Karpas-422 (cell line): ENCODE measurements at regions not wholly inside any gene's neighbourhood (a gene's known extent, or its start where the extent isn't known, plus 50 kb on each side); places are given as distances from the start of the nearest gene placed in this dataset.

Experiments used
- DNase-seq: peaks from one replicate; pipeline ENCODE4 v3.0.0-alpha.2; 2015
- H2AFZ ChIP-seq: fragments of 200-600 bp; sonication (generic); 2 replicates; pipeline ENCODE4 v1.6.1; 2014; ENCODE audit warnings: antibody characterized with exemption, low read length, mixed read lengths
- H3K27ac ChIP-seq: fragments of 200-600 bp; sonication (generic); 2 replicates; pipeline ENCODE4 v1.5.1; 2014; ENCODE audit warnings: mild to moderate bottlenecking, low read length, moderate library complexity
- H3K27me3 ChIP-seq: fragments of 200-600 bp; sonication (generic); 2 replicates; pipeline ENCODE4 v1.6.1; 2014; ENCODE audit warnings: low read length, mixed read lengths
- H3K36me3 ChIP-seq: fragments of 200-600 bp; sonication (generic); 2 replicates; pipeline ENCODE4 v1.6.1; 2014; ENCODE audit warnings: low read length, mixed read lengths; ENCODE audit not compliant: insufficient read depth
- H3K4me1 ChIP-seq: fragments of 200-600 bp; sonication (generic); 2 replicates; pipeline ENCODE4 v1.6.1; 2014; ENCODE audit warnings: mild to moderate bottlenecking, low read length, mixed read lengths
- H3K4me2 ChIP-seq: fragments of 200-600 bp; sonication (generic); 2 replicates; pipeline ENCODE4 v1.6.1; 2014; ENCODE audit warnings: low read length, low read depth, mild to moderate bottlenecking; ENCODE audit not compliant: poor library complexity, severe bottlenecking
- H3K4me3 ChIP-seq: fragments of 200-600 bp; sonication (generic); 2 replicates; pipeline ENCODE4 v1.5.1; 2014; ENCODE audit warnings: mild to moderate bottlenecking, antibody characterized with exemption, low read length, mixed read lengths
- H3K79me2 ChIP-seq: fragments of 200-600 bp; sonication (generic); 2 replicates; pipeline ENCODE4 v1.6.1; 2014; ENCODE audit warnings: mild to moderate bottlenecking, low read length, mixed read lengths
- H3K9ac ChIP-seq: fragments of 200-600 bp; sonication (generic); 2 replicates; pipeline ENCODE4 v1.6.0; 2014; ENCODE audit warnings: low read length
- H3K9me2 ChIP-seq: fragments of 200-600 bp; sonication (generic), shearing (Covaris generic); replicated peaks from 2 replicates; pipeline ENCODE4 v1.6.0; 2014; ENCODE audit warnings: mild to moderate bottlenecking, low read length, moderate library complexity; ENCODE audit not compliant: insufficient read depth
- H3K9me3 ChIP-seq: fragments of 300-700, 200-600 bp; sonication (generic); 2 replicates; pipeline ENCODE4 v1.6.1; 2014; ENCODE audit warnings: low read length, mixed read lengths
- H4K20me1 ChIP-seq: fragments of 200-600 bp; sonication (generic); 2 replicates; pipeline ENCODE4 v1.6.1; 2014; ENCODE audit warnings: mild to moderate bottlenecking, antibody characterized with exemption, low read length, low read depth; ENCODE audit not compliant: insufficient read depth

DNA sequence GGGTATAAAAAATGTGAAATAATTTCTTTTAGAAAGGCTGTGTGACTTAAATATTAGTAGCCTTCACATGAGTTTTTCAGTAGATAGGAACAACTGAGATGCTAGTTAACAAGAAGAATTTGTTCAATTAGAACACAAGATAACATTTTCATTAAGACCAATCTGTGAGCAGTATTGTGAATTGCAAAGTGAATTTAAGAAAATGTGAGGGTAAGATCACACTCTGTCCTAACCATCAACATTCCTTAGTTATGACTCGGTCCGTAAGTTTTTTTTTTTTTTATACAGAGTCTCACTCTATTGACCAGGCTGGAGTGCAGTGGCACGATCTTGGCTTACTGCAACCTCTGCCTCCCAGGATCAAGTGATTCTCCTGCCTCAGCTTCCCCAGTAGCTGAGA is 180.2 kb upstream of the EGFLAM start:
- no peak overlapping the region for H3K4me2 ChIP-seq
- no peak overlapping the region for H2AFZ ChIP-seq
- no peaks in the 10 kb centered on the region for H4K20me1 ChIP-seq
- H3K9ac ChIP-seq, result no peak overlapping the region
- no peaks in the 10 kb centered on the region for H3K9me3 ChIP-seq
- H3K4me3 ChIP-seq, result no peak overlapping the region
- no peaks in the 10 kb centered on the region for H3K79me2 ChIP-seq
- H3K27me3 ChIP-seq, result no peaks in the 10 kb centered on the region
- DNase-seq, result no peak
- no peaks in the 10 kb centered on the region for H3K4me1 ChIP-seq
- H3K9me2 ChIP-seq, result no peaks in the 10 kb centered on the region
- H3K36me3 ChIP-seq, result no peaks in the 10 kb centered on the region
- H3K27ac ChIP-seq, result no peak overlapping the region

DNA sequence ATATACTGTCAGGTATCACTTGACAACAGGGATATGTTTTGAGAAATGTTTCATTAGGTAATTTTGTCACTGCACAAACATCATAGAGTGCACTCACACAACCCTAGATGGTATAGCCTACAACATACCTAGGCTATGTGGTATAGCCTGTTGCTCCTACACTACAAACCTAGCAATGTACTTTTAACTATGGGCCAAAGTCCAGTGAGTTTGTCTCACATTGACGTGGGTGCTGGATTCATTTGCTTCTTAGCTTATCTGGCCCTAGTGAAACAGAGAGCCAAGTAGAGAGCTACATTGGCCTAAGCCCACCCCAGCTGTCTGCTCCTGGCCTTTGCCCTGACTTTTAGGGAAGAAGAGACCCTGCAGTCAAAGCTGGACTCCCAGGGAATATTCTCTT is 180.7 kb upstream of the EGFLAM start:
- Histone ChIP-seq H4K20me1 (no peaks in the 10 kb centered on the region), H3K4me3 (no peak overlapping the region), H3K36me3 (no peaks in the 10 kb centered on the region), H3K27ac (no peak overlapping the region), H3K4me1 (no peaks in the 10 kb centered on the region), H2AFZ (no peak overlapping the region), H3K9me3 (no peaks in the 10 kb centered on the region), H3K9me2 (no peaks in the 10 kb centered on the region), H3K4me2 (no peak overlapping the region), H3K27me3 (no peaks in the 10 kb centered on the region), H3K79me2 (no peaks in the 10 kb centered on the region), H3K9ac (no peak overlapping the region)
- no peak for DNase-seq

DNA sequence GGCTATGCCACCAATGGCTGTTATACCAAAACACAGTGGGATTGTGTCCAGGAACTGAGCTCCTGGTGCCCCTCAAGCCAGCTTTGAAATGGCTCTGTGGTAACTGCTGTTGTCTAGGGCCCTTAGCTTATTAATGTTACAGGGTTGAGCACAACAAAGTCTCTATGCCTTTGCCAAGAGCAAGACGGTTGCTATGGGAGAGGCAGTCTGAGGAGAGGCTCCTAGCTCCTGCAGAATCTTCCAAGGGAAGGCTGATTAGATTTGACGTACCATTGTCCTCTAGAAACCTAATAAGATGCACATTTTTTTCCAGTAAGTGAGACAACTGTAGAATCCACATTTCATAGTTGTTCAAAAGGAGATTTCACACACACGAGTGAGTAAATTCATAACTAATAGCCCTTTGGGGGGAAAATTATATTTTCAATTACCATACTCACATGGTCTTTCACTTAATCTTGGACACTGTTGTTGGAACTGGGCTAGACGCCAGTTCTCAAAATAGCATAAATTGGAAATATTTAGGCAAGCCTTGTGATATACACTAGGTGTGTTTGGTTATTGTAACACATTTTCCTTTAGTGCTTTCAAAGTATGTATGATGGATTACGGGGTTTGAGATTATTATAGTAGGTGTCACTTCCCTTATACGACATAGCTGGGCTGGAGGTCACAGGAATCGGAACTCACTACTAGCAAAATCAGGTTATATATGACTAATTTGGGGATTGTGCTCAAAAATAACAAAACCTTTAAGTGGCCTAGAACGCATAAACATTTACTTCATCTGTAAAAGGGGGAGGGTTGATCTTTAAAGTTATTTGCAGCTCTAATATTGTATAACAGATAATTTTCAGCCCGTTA is 186.3 kb upstream of the EGFLAM start:
- H3K4me1 ChIP-seq, result no peaks in the 10 kb centered on the region
- H4K20me1 ChIP-seq, result no peaks in the 10 kb centered on the region
- H3K27me3 ChIP-seq, result no peaks in the 10 kb centered on the region
- no peak overlapping the region for H2AFZ ChIP-seq
- no peaks in the 10 kb centered on the region for H3K36me3 ChIP-seq
- H3K4me2 ChIP-seq, result no peak overlapping the region
- no peaks in the 10 kb centered on the region for H3K79me2 ChIP-seq
- no peaks in the 10 kb centered on the region for H3K9me2 ChIP-seq
- H3K4me3 ChIP-seq, result no peak overlapping the region
- H3K27ac ChIP-seq, result no peak overlapping the region
- H3K9ac ChIP-seq, result no peak overlapping the region
- DNase-seq, result no peak
- H3K9me3 ChIP-seq, result no peaks in the 10 kb centered on the region

DNA sequence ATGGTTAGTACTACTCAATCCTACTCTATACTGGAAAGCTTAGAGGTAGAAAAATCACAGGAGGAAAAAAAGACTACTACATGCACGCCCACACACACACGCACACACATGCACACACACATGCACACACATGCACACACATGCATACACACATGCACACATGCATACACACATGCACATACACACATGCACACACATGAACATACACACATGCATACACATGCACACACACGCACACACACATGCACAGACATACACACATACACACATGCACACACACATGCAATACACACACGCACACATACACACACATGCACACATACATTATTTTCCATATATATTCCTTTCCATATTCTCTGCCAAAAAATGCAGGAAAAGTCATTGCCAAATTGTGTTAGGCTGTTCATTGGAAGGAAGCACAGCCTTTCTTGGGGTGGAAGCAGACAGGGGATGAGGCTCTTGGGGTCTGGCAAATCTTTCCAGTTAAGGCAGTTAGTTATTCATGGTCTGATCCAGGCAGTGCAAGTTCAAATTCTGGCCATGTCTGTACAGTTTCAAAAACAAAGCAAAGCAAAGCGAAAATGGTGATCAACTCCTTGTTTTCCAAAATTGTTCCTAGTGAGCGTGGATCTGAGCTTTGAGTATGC is 187.9 kb upstream of the EGFLAM start:
- H3K9ac ChIP-seq, result no peak overlapping the region
- no peaks in the 10 kb centered on the region for H3K36me3 ChIP-seq
- no peaks in the 10 kb centered on the region for H4K20me1 ChIP-seq
- DNase-seq, result no peak
- H3K9me2 ChIP-seq, result no peaks in the 10 kb centered on the region
- no peak overlapping the region for H3K27ac ChIP-seq
- H3K4me1 ChIP-seq, result no peaks in the 10 kb centered on the region
- H3K4me3 ChIP-seq, result no peak overlapping the region
- no peak overlapping the region for H3K4me2 ChIP-seq
- no peaks in the 10 kb centered on the region for H3K27me3 ChIP-seq
- H3K9me3 ChIP-seq, result no peaks in the 10 kb centered on the region
- H3K79me2 ChIP-seq, result no peaks in the 10 kb centered on the region
- H2AFZ ChIP-seq, result no peak overlapping the region

- no peak overlapping the region for H2AFZ ChIP-seq
- no peaks in the 10 kb centered on the region for H3K4me1 ChIP-seq
- no peak overlapping the region for H3K9ac ChIP-seq
- no peaks in the 10 kb centered on the region for H3K79me2 ChIP-seq
- no peaks in the 10 kb centered on the region for H3K36me3 ChIP-seq
- no peaks in the 10 kb centered on the region for H4K20me1 ChIP-seq
- no peak overlapping the region for H3K27ac ChIP-seq
- H3K9me2 ChIP-seq, result no peaks in the 10 kb centered on the region
- no peak for DNase-seq
- no peak overlapping the region for H3K4me2 ChIP-seq
- H3K9me3 ChIP-seq, result no peaks in the 10 kb centered on the region
- H3K27me3 ChIP-seq, result no peaks in the 10 kb centered on the region
- no peak overlapping the region for H3K4me3 ChIP-seq
Measured at GRCh38 chr5:38069360-38069759, 189.0 kb upstream of the EGFLAM start.

DNA sequence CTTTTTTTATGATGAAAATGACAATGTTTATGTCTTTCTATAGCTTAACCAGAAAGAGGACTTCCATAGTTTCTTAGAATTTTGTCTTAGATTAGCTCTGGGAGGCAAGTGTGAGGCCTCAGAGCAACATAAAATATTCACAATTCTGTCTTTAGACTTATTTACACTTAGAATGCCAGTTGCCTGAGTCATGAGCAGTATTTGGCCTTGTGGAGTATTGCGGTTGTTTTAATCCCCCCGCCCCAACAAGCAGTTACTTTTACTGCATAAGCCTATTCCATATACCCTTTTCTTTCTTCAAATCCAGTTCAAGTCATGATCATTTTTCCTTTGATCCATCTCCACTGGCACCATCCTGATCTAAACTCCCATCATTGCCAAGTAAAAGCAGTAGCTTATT is 198.0 kb upstream of the EGFLAM start:
- H3K9ac ChIP-seq, result no peak overlapping the region
- H3K36me3 ChIP-seq, result no peaks in the 10 kb centered on the region
- H3K4me1 ChIP-seq, result no peaks in the 10 kb centered on the region
- no peaks in the 10 kb centered on the region for H3K27me3 ChIP-seq
- no peaks in the 10 kb centered on the region for H3K9me3 ChIP-seq
- no peaks in the 10 kb centered on the region for H3K9me2 ChIP-seq
- no peak overlapping the region for H3K4me3 ChIP-seq
- no peak overlapping the region for H2AFZ ChIP-seq
- H3K27ac ChIP-seq, result no peak overlapping the region
- no peak overlapping the region for H3K4me2 ChIP-seq
- H4K20me1 ChIP-seq, result no peaks in the 10 kb centered on the region
- no peaks in the 10 kb centered on the region for H3K79me2 ChIP-seq
- DNase-seq, result no peak

GRCh38 chr5:38059876-38060275 is 198.5 kb upstream of the EGFLAM start:
- DNase-seq, result no peak
- Histone ChIP-seq H4K20me1 (no peaks in the 10 kb centered on the region), H2AFZ (no peak overlapping the region), H3K9me3 (no peaks in the 10 kb centered on the region), H3K27me3 (no peaks in the 10 kb centered on the region), H3K4me2 (no peak overlapping the region), H3K79me2 (no peaks in the 10 kb centered on the region), H3K9ac (no peak overlapping the region), H3K36me3 (no peaks in the 10 kb centered on the region), H3K27ac (no peak overlapping the region), H3K4me3 (no peak overlapping the region), H3K4me1 (no peaks in the 10 kb centered on the region), H3K9me2 (no peaks in the 10 kb centered on the region)

DNA sequence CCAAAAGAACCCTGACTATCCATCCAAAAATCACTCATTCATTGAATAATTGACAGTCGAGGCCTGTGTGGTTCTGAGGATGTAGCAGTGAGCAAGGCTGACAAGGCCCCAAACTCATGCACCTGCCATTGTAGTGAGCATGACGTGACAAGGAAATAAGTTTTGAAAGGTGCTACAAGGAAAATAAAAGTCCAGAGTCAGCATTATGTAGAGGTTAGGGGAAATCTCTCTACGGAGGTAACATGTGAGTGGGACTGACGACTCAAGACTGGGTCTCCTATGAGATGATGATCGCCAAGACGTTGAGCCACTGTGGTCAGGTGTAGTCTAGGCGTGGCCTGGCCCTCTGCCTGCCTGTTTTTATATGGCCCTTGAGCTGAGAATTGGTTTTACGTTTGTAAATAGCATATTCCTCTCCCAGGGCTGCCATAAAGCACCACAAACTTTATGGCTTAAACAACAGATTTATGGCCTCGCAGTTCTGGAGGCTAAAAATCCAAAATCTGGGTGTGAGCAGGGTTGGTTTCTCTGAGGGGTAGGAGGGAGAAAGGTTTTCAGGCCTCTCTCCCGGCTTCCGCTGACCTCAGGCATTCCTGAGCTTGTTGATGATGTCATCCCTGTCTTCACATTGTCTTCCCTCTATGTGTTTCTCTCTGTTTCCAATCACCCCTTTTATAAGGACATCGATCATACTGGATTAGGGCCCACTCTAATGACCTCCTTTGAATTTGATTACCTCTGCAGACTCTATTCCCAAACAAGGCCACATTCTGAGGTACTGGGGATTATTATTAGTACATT is 206.4 kb upstream of the EGFLAM start:
- H3K79me2 ChIP-seq, result no peaks in the 10 kb centered on the region
- H3K4me2 ChIP-seq, result no peak overlapping the region
- no peak overlapping the region for H3K4me3 ChIP-seq
- H3K36me3 ChIP-seq, result no peaks in the 10 kb centered on the region
- no peaks in the 10 kb centered on the region for H3K9me2 ChIP-seq
- no peaks in the 10 kb centered on the region for H3K27me3 ChIP-seq
- H4K20me1 ChIP-seq, result no peaks in the 10 kb centered on the region
- no peak overlapping the region for H3K27ac ChIP-seq
- no peak overlapping the region for H2AFZ ChIP-seq
- H3K4me1 ChIP-seq, result no peaks in the 10 kb centered on the region
- H3K9me3 ChIP-seq, result no peaks in the 10 kb centered on the region
- no peak for DNase-seq
- no peak overlapping the region for H3K9ac ChIP-seq
